Mesenchymal stem cell (in vitro differentiated cells and primary cell): ENCODE measurements at regions not wholly inside any gene's neighbourhood (a gene's known extent, or its start where the extent isn't known, plus 50 kb on each side); places are given as distances from the start of the nearest gene placed in this dataset.
"Not testable (repeated sequence)": the region's sequence is repeated elsewhere in the genome, so short reads cannot be mapped to it uniquely, and the experiment has no call there.

Experiments
- DNase-seq: peaks from one replicate; pipeline ENCODE4 v3.0.0-alpha.2; 2013
- H2AFZ ChIP-seq: one replicate; pipeline ENCODE4 v1.6.1; 2013; ENCODE audit warnings: low read depth, mild to moderate bottlenecking, control low read depth, inconsistent platforms, low read length, moderate library complexity
- H2AK5ac ChIP-seq: 2 replicates; pipeline ENCODE4 v1.6.1; 2013; ENCODE audit warnings: low read length, moderate library complexity, mild to moderate bottlenecking, inconsistent platforms; ENCODE audit not compliant: severe bottlenecking
- H2BK120ac ChIP-seq: one replicate; pipeline ENCODE4 v1.6.1; 2013; ENCODE audit warnings: low read depth, mild to moderate bottlenecking, inconsistent platforms, low read length, moderate library complexity
- H2BK12ac ChIP-seq, 2 experiments: one replicate each; pipeline ENCODE4 v1.6.1; 2013; ENCODE audit warnings: inconsistent platforms in 2 of 2, low read length in 2 of 2, mild to moderate bottlenecking in 2 of 2, moderate library complexity in 2 of 2, control low read depth in 1 of 2
- H2BK15ac ChIP-seq: one replicate; pipeline ENCODE4 v1.6.1; 2013; ENCODE audit warnings: mild to moderate bottlenecking, low read depth, inconsistent platforms; ENCODE audit not compliant: poor library complexity, severe bottlenecking
- H2BK5ac ChIP-seq: 2 replicates; pipeline ENCODE4 v1.6.1; 2013; ENCODE audit warnings: low read depth, mild to moderate bottlenecking, low read length, control low read depth, inconsistent platforms; ENCODE audit not compliant: poor library complexity, severe bottlenecking
- H3K14ac ChIP-seq, 2 experiments: one replicate each; pipeline ENCODE4 v1.6.1; 2013; ENCODE audit warnings: inconsistent platforms in 2 of 2, low read length in 2 of 2, control low read depth in 1 of 2, mild to moderate bottlenecking in 1 of 2, moderate library complexity in 1 of 2
- H3K18ac ChIP-seq, 2 experiments: one replicate each; pipeline ENCODE4 v1.6.1; 2013; ENCODE audit warnings: inconsistent platforms in 2 of 2, low read length in 2 of 2, control low read depth in 1 of 2, low read depth in 1 of 2, mild to moderate bottlenecking in 1 of 2
- H3K23ac ChIP-seq, 2 experiments: one replicate each; pipeline ENCODE4 v1.6.1; 2013; ENCODE audit warnings: inconsistent platforms in 2 of 2, low read length in 2 of 2, mild to moderate bottlenecking in 2 of 2, moderate library complexity in 2 of 2, control low read depth in 1 of 2
- H3K27ac ChIP-seq: 2 replicates; pipeline ENCODE4 v1.5.1; 2013; ENCODE audit warnings: mild to moderate bottlenecking, moderate library complexity, low read length, control low read depth, inconsistent platforms; ENCODE audit not compliant: poor library complexity, severe bottlenecking
- H3K27me3 ChIP-seq, 2 experiments: 2 replicates each; pipeline versions ENCODE4 v1.6.1 to v1.7.0; 2013; ENCODE audit warnings: low read length in 2 of 2, mild to moderate bottlenecking in 2 of 2, moderate library complexity in 2 of 2, control low read depth in 1 of 2, inconsistent platforms in 1 of 2; ENCODE audit not compliant: control insufficient read depth in 1 of 2, insufficient read depth in 1 of 2
- H3K36me3 ChIP-seq, 2 experiments: 2 replicates each; pipeline versions ENCODE4 v1.6.1 to v1.7.0; 2013; ENCODE audit warnings: low read length in 2 of 2, control low read depth in 1 of 2, inconsistent platforms in 1 of 2, low read depth in 1 of 2, mild to moderate bottlenecking in 1 of 2; ENCODE audit not compliant: insufficient read depth in 2 of 2, control insufficient read depth in 1 of 2
- H3K4ac ChIP-seq, 2 experiments: one replicate each; pipeline ENCODE4 v1.6.1; 2013; ENCODE audit warnings: inconsistent platforms in 2 of 2, low read length in 2 of 2, mild to moderate bottlenecking in 2 of 2, moderate library complexity in 2 of 2, control low read depth in 1 of 2, low read depth in 1 of 2
- H3K4me1 ChIP-seq: 2 replicates; pipeline ENCODE4 v1.6.1; 2013; ENCODE audit warnings: low read depth, low read length, control low read depth; ENCODE audit not compliant: control insufficient read depth, insufficient read depth
- H3K4me2 ChIP-seq: 2 replicates; pipeline ENCODE4 v1.6.1; 2013; ENCODE audit warnings: low read length, mild to moderate bottlenecking, inconsistent platforms; ENCODE audit not compliant: poor library complexity, severe bottlenecking
- H3K4me3 ChIP-seq, 2 experiments: 2 replicates each; pipeline versions ENCODE4 v1.5.1 to v1.7.0; 2013; ENCODE audit warnings: low read length in 2 of 2, mild to moderate bottlenecking in 2 of 2, control low read depth in 1 of 2, low read depth in 1 of 2; ENCODE audit not compliant: insufficient read depth in 1 of 2
- H3K79me1 ChIP-seq: replicated peaks from 2 replicates; pipeline ENCODE4 v1.6.1; 2013; ENCODE audit warnings: mild to moderate bottlenecking, control low read depth, low read length, inconsistent platforms; ENCODE audit not compliant: poor library complexity, severe bottlenecking
- H3K9ac ChIP-seq: 2 replicates; pipeline ENCODE4 v1.7.0; 2013; ENCODE audit warnings: mild to moderate bottlenecking, low read length, moderate library complexity
- H3K9me3 ChIP-seq: 2 replicates; pipeline ENCODE4 v1.7.0; 2013; ENCODE audit warnings: mild to moderate bottlenecking, low read length; ENCODE audit not compliant: control insufficient read depth
- H4K8ac ChIP-seq: one replicate; pipeline ENCODE4 v1.6.1; 2013; ENCODE audit warnings: inconsistent platforms, mild to moderate bottlenecking, low read length, moderate library complexity
- H4K91ac ChIP-seq: one replicate; pipeline ENCODE4 v1.6.1; 2013; ENCODE audit warnings: mild to moderate bottlenecking, low read length, inconsistent platforms
- WGBS: methylation state at CpG from one replicate; pipeline ENCODE4 v1.1.7; 2013; ENCODE audit warnings: mixed read lengths; 5-methylcytosine and 5-hydroxymethylcytosine counted together

DNA sequence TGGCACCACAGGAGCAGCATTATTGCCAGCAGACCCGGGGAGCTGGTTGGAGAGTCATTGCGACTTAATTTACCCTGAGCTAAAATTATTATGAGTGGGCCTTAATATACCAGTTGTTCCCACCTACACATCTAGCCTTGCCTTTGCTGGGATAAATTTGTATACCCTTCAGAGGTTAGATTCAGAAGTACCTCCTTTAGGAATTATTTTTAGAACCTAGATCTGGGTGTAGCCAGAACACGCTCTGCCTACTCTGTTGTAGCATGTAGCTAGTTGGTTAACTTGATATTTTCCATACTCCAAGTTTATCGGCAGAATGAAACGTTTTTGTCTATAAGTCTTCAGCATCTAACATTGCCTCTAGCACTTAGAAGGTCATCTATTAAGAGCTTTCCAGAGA, 65.5 kb upstream of the SEC22B start:
- H3K9me3 ChIP-seq, H2AK5ac ChIP-seq, H3K79me1 ChIP-seq, H3K9ac ChIP-seq, H3K27ac ChIP-seq, H3K18ac ChIP-seq, H2BK12ac ChIP-seq, H3K23ac ChIP-seq, H2BK5ac ChIP-seq, H3K14ac ChIP-seq, H3K4me3 ChIP-seq, H2BK15ac ChIP-seq, H3K4me2 ChIP-seq, H2AFZ ChIP-seq, H3K36me3 ChIP-seq, H3K4ac ChIP-seq, H3K27me3 ChIP-seq, DNase-seq, H4K8ac ChIP-seq, H4K91ac ChIP-seq, H2BK120ac ChIP-seq, H3K4me1 ChIP-seq: not testable (repeated sequence)
- WGBS = no CpG with 5 or more reads among the region's 5 CpGs

GRCh38 chr1:120240181-120240580, 63.9 kb upstream of the SEC22B start:
- not testable (repeated sequence) for DNase-seq, H2BK15ac ChIP-seq, H3K18ac ChIP-seq, H3K14ac ChIP-seq, H3K4me2 ChIP-seq, H3K79me1 ChIP-seq, H3K23ac ChIP-seq, H3K4ac ChIP-seq, H3K9ac ChIP-seq, H4K91ac ChIP-seq, H2AFZ ChIP-seq, H3K27me3 ChIP-seq, H2BK5ac ChIP-seq, H3K27ac ChIP-seq, H3K4me3 ChIP-seq, H2AK5ac ChIP-seq, H2BK120ac ChIP-seq, H3K4me1 ChIP-seq, H3K36me3 ChIP-seq, H3K9me3 ChIP-seq, H4K8ac ChIP-seq, H2BK12ac ChIP-seq
- no CpG with 5 or more reads among the region's 1 CpG for WGBS

GRCh38 chr1:120239351-120239750, 63.0 kb upstream of the SEC22B start:
- not testable (repeated sequence) for H3K4me2 ChIP-seq, H2AK5ac ChIP-seq, H3K4me1 ChIP-seq, H2BK12ac ChIP-seq, H3K14ac ChIP-seq, H3K27me3 ChIP-seq, H3K36me3 ChIP-seq, H2BK5ac ChIP-seq, H2BK15ac ChIP-seq, H3K23ac ChIP-seq, H3K79me1 ChIP-seq, DNase-seq, H2BK120ac ChIP-seq, H4K8ac ChIP-seq, H3K18ac ChIP-seq, H3K9ac ChIP-seq, H4K91ac ChIP-seq, H3K4me3 ChIP-seq, H2AFZ ChIP-seq, H3K27ac ChIP-seq, H3K4ac ChIP-seq, H3K9me3 ChIP-seq

DNA sequence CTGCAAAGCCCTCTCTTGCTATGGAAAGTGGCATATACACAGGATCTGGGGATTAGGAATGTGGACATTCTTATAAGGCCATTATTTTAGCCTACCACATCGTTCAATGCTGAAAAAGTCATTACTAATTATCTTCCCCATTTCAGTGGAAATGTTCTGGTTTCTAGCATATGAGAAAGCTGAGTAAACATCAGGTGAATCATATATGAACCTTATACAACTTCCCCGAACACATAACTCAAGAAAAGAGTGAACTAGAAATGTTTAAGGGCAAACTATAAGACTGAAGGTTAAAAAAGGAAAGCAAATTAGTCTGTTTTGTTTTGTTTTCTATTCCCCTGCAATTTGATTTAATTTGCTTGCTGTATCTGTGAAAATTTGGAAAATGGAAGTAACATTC, 62.5 kb upstream of the SEC22B start:
- H3K27me3 ChIP-seq, H2BK5ac ChIP-seq, H3K23ac ChIP-seq, H3K79me1 ChIP-seq, H3K4ac ChIP-seq, H3K9ac ChIP-seq, H3K4me2 ChIP-seq, H2BK120ac ChIP-seq, H3K27ac ChIP-seq, H3K18ac ChIP-seq, H3K4me1 ChIP-seq, H2AK5ac ChIP-seq, H3K36me3 ChIP-seq, DNase-seq, H4K91ac ChIP-seq, H3K14ac ChIP-seq, H4K8ac ChIP-seq, H2BK12ac ChIP-seq, H3K4me3 ChIP-seq, H2BK15ac ChIP-seq, H3K9me3 ChIP-seq, H2AFZ ChIP-seq: not testable (repeated sequence)
- no CpG with 5 or more reads among the region's 2 CpGs for WGBS
